GM12878 (cell line): ENCODE measurements at regions not wholly inside any gene's neighbourhood (a gene's known extent, or its start where the extent isn't known, plus 50 kb on each side); places are given as distances from the start of the nearest gene placed in this dataset.

Experiments used
- ATF7 ChIP-seq: fragments of 450-650 bp; IDR thresholded peaks from 2 replicates; pipeline ENCODE4 v1.6.1; 2016; ENCODE audit warnings: low read depth, mild to moderate bottlenecking
- EP300 ChIP-seq, 2 experiments: fragments of 150-350 bp in 1 of 2; IDR thresholded peaks; 2 replicates each; pipeline ENCODE4 v1.6.1; 2011 to 2012; ENCODE audit warnings: low read depth in 2 of 2, low read length in 2 of 2, borderline replicate concordance in 1 of 2, improper control_type of control experiment in 1 of 2, inconsistent platforms in 1 of 2; ENCODE audit not compliant: control insufficient read depth in 1 of 2
- ESRRA ChIP-seq: IDR thresholded peaks from 2 replicates; pipeline ENCODE4 v1.6.1; 2012; ENCODE audit warnings: mild to moderate bottlenecking, low read length, improper control_type of control experiment
- ETV6 ChIP-seq, 2 experiments: fragments of 450-650 bp in 1 of 2; IDR thresholded peaks in 1 of 2; conservative IDR thresholded peaks in 1 of 2; 2 replicates each; pipeline ENCODE4 v1.6.1; 2014; ENCODE audit warnings: antibody characterized with exemption in 1 of 2, borderline replicate concordance in 1 of 2, low read depth in 1 of 2, mild to moderate bottlenecking in 1 of 2, moderate library complexity in 1 of 2
- EZH2 ChIP-seq: IDR thresholded peaks from 2 replicates; pipeline ENCODE4 v1.6.1; 2012; ENCODE audit warnings: low read depth, mild to moderate bottlenecking, control low read depth, inconsistent platforms, low read length, borderline replicate concordance; ENCODE audit not compliant: control insufficient read depth
- NR2C2 ChIP-seq: IDR thresholded peaks from 2 replicates; pipeline ENCODE4 v1.6.1; 2011; ENCODE audit warnings: borderline replicate concordance, low read depth; ENCODE audit not compliant: control insufficient read depth, insufficient read length
- POLR2A ChIP-seq: IDR thresholded peaks from 2 replicates; pipeline ENCODE4 v1.6.1; 2011; ENCODE audit warnings: low read depth, mild to moderate bottlenecking, low read length
- SPI1 ChIP-seq: IDR thresholded peaks from 2 replicates; pipeline ENCODE4 v1.6.1; 2011; ENCODE audit warnings: low read depth, mild to moderate bottlenecking, low read length, moderate library complexity, borderline replicate concordance; ENCODE audit not compliant: insufficient read depth
- SUPT20H ChIP-seq: IDR thresholded peaks from 2 replicates; pipeline ENCODE4 v1.6.1; 2011; ENCODE audit warnings: low read depth, mild to moderate bottlenecking, low read length, moderate library complexity, borderline replicate concordance; ENCODE audit not compliant: control insufficient read depth
- ZZZ3 ChIP-seq: IDR thresholded peaks from 2 replicates; pipeline ENCODE4 v1.6.1; 2011; ENCODE audit warnings: low read depth; ENCODE audit not compliant: control insufficient read depth, insufficient read length
- TF ChIP-seq, protein P1 (sequence below), 3 experiments: IDR thresholded peaks in 2 of 3; conservative IDR thresholded peaks in 1 of 3; 2 replicates each; pipeline ENCODE4 v1.5.1; 2011; ENCODE audit warnings: low read depth in 3 of 3, low read length in 3 of 3, mild to moderate bottlenecking in 3 of 3, control low read depth in 2 of 3, moderate library complexity in 2 of 3, inconsistent platforms in 1 of 3, mixed read lengths in 1 of 3; ENCODE audit not compliant: control insufficient read depth in 2 of 3, insufficient read depth in 1 of 3; ENCODE audit errors: extremely low read depth in 1 of 3
- TF ChIP-seq, protein P2 (sequence below): IDR thresholded peaks from 2 replicates; pipeline ENCODE4 v1.6.1; 2012; ENCODE audit warnings: mild to moderate bottlenecking, low read depth, low read length
- TF ChIP-seq, protein P3 (sequence below): fragments of 450-650 bp; conservative IDR thresholded peaks from 2 replicates; pipeline ENCODE4 v1.6.1; 2017; ENCODE audit warnings: mild to moderate bottlenecking, moderate library complexity
- TF ChIP-seq, protein P4 (sequence below): IDR thresholded peaks from 2 replicates; pipeline ENCODE4 v1.6.1; 2011; ENCODE audit warnings: low read depth, low read length, improper control_type of control experiment, borderline replicate concordance

DNA sequence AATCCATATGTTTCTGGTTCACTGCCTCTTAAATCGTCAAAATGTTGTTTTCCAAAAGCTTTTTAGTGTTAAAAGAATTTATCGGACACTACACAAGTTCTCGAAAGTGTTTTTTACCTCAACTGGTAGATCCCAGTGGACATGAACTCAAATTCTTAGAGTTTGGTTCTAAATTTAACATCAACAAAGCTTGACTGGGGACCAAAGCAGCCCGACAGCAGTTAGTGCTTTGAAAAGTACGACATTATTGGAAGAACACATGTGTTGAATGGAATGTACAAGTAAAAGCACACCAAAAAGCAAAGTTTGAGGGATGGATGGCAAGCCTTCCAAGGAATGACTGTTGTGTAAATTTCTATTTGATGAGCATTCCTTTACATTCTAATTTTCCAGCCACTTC lies 803.9 kb upstream of the POU3F3 start:
- TF ChIP-seq SUPT20H (no peak), POLR2A (no peak), SPI1 (no peak), EZH2 (no peak), NR2C2 (no peak), ETV6 (conservative IDR thresholded peaks at IDR 0.05 in 1 of 2, IDR thresholded peaks at IDR 0.05 in 1 of 2; ENCODE audit: borderline replicate concordance in 1 of 2, low read depth in 1 of 2) (no peak), ZZZ3 (no peak), EP300 (IDR thresholded peaks at IDR 0.05; ENCODE audit: borderline replicate concordance in 1 of 2, control insufficient read depth in 1 of 2, low read depth in 2 of 2, low read length in 2 of 2) (no peak), ESRRA (no peak), ATF7 (no peak)
- TF ChIP-seq, protein P1, sequence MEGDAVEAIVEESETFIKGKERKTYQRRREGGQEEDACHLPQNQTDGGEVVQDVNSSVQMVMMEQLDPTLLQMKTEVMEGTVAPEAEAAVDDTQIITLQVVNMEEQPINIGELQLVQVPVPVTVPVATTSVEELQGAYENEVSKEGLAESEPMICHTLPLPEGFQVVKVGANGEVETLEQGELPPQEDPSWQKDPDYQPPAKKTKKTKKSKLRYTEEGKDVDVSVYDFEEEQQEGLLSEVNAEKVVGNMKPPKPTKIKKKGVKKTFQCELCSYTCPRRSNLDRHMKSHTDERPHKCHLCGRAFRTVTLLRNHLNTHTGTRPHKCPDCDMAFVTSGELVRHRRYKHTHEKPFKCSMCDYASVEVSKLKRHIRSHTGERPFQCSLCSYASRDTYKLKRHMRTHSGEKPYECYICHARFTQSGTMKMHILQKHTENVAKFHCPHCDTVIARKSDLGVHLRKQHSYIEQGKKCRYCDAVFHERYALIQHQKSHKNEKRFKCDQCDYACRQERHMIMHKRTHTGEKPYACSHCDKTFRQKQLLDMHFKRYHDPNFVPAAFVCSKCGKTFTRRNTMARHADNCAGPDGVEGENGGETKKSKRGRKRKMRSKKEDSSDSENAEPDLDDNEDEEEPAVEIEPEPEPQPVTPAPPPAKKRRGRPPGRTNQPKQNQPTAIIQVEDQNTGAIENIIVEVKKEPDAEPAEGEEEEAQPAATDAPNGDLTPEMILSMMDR (IDR thresholded peaks at IDR 0.05 in 2 of 3, conservative IDR thresholded peaks at IDR 0.05 in 1 of 3; ENCODE audit: control insufficient read depth in 2 of 3, extremely low read depth in 1 of 3, insufficient read depth in 1 of 3, low read depth in 3 of 3, low read length in 3 of 3): no peak
- TF ChIP-seq, protein P2, sequence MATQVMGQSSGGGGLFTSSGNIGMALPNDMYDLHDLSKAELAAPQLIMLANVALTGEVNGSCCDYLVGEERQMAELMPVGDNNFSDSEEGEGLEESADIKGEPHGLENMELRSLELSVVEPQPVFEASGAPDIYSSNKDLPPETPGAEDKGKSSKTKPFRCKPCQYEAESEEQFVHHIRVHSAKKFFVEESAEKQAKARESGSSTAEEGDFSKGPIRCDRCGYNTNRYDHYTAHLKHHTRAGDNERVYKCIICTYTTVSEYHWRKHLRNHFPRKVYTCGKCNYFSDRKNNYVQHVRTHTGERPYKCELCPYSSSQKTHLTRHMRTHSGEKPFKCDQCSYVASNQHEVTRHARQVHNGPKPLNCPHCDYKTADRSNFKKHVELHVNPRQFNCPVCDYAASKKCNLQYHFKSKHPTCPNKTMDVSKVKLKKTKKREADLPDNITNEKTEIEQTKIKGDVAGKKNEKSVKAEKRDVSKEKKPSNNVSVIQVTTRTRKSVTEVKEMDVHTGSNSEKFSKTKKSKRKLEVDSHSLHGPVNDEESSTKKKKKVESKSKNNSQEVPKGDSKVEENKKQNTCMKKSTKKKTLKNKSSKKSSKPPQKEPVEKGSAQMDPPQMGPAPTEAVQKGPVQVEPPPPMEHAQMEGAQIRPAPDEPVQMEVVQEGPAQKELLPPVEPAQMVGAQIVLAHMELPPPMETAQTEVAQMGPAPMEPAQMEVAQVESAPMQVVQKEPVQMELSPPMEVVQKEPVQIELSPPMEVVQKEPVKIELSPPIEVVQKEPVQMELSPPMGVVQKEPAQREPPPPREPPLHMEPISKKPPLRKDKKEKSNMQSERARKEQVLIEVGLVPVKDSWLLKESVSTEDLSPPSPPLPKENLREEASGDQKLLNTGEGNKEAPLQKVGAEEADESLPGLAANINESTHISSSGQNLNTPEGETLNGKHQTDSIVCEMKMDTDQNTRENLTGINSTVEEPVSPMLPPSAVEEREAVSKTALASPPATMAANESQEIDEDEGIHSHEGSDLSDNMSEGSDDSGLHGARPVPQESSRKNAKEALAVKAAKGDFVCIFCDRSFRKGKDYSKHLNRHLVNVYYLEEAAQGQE: no peak
- TF ChIP-seq, protein P3, sequence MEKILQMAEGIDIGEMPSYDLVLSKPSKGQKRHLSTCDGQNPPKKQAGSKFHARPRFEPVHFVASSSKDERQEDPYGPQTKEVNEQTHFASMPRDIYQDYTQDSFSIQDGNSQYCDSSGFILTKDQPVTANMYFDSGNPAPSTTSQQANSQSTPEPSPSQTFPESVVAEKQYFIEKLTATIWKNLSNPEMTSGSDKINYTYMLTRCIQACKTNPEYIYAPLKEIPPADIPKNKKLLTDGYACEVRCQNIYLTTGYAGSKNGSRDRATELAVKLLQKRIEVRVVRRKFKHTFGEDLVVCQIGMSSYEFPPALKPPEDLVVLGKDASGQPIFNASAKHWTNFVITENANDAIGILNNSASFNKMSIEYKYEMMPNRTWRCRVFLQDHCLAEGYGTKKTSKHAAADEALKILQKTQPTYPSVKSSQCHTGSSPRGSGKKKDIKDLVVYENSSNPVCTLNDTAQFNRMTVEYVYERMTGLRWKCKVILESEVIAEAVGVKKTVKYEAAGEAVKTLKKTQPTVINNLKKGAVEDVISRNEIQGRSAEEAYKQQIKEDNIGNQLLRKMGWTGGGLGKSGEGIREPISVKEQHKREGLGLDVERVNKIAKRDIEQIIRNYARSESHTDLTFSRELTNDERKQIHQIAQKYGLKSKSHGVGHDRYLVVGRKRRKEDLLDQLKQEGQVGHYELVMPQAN: no peak
- TF ChIP-seq, protein P4, sequence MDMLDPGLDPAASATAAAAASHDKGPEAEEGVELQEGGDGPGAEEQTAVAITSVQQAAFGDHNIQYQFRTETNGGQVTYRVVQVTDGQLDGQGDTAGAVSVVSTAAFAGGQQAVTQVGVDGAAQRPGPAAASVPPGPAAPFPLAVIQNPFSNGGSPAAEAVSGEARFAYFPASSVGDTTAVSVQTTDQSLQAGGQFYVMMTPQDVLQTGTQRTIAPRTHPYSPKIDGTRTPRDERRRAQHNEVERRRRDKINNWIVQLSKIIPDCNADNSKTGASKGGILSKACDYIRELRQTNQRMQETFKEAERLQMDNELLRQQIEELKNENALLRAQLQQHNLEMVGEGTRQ: no peak
